RWPE1 (cell line): ENCODE measurements at regions not wholly inside any gene's neighbourhood (a gene's known extent, or its start where the extent isn't known, plus 50 kb on each side); places are given as distances from the start of the nearest gene placed in this dataset.

Experiments
- CTCF ChIA-PET: fragments of 350-600 bp; sonication (Branson Sonifier 250); formaldehyde crosslinking; extraction: SDS; loops from one replicate; lab custom pipeline; 2021; lab: Yijun Ruan, JAX
- POLR2A ChIA-PET: fragments of 400-600 bp; formaldehyde crosslinking; extraction: SDS; loops from one replicate; lab custom pipeline; 2020; ENCODE audit warnings: antibody characterized with exemption; ENCODE audit not compliant: low non-redundant PET; lab: Yijun Ruan, JAX
- DNase-seq: peaks from one replicate; pipeline ENCODE4 v3.0.0; 2012; ENCODE audit warnings: low spot score
- H3K27ac ChIP-seq: fragments of 450-650 bp; 2 replicates; pipeline ENCODE4 v1.5.1; 2017
- CTCF ChIP-seq: fragments of 450-650 bp; conservative IDR thresholded peaks from 2 replicates; pipeline ENCODE4 v1.5.1; 2017; ENCODE audit warnings: low read depth, mild to moderate bottlenecking

- no peak overlapping the region for H3K27ac ChIP-seq
- no peak for TF ChIP-seq CTCF
- no peak for DNase-seq
- ChIA-PET CTCF (interaction anchor here (0.6 to 0.8 kb wide), 3 partner anchors 73 to 1154 kb away, joined by 3 to 4 read pairs (median 3); no protein-coding TSS in a partner anchor), POLR2A (interaction anchor here (0.7 kb wide), 1 partner anchor 1861 kb away, joined by 14 read pairs; no protein-coding TSS in a partner anchor)
These were observed 1040.1 kb upstream of the NR2F2 start for GRCh38 chr15:95290176-95290974.

GRCh38 chr15:95291898-95292472 lies 1038.5 kb upstream of the NR2F2 start:
- POLR2A ChIA-PET = no interaction called here
- TF ChIP-seq CTCF = peak; percentile 74
- no peak overlapping the region for H3K27ac ChIP-seq
- CTCF ChIA-PET = interaction anchor here (0.6 to 1.3 kb wide), 4 partner anchors 9 to 667 kb away, joined by 3 to 5 read pairs (median 4); no protein-coding TSS in a partner anchor
- peak; percentile 32 for DNase-seq

GRCh38 chr15:95292785-95293450 lies 1037.6 kb upstream of the NR2F2 start:
- CTCF ChIA-PET = interaction anchor here (0.6 to 1.1 kb wide), 3 partner anchors 619 to 897 kb away, joined by 3 to 4 read pairs (median 3); no protein-coding TSS in a partner anchor
- no peak for DNase-seq

GRCh38 chr15:95293456-95294031 lies 1037.0 kb upstream of the NR2F2 start:
- ChIA-PET CTCF (no interaction called here), POLR2A (no interaction called here)
- H3K27ac ChIP-seq = no peak overlapping the region
- DNase-seq = no peak
- TF ChIP-seq CTCF = no peak

More at GRCh38 chr15:95292785-95293450, 1037.6 kb upstream of the NR2F2 start:
- H3K27ac ChIP-seq = no peak overlapping the region
- TF ChIP-seq CTCF = no peak
- POLR2A ChIA-PET = no interaction called here

- no peak for TF ChIP-seq CTCF
- no peak for DNase-seq
- CTCF ChIA-PET = interaction anchor here (0.7 kb wide), 1 partner anchor 318 kb away, joined by 3 read pairs; no protein-coding TSS in a partner anchor
- H3K27ac ChIP-seq = no peak overlapping the region
- POLR2A ChIA-PET = no interaction called here
These were observed 1035.1 kb upstream of the NR2F2 start for GRCh38 chr15:95295363-95295762.
